H9 (cell line): ENCODE measurements at regions not wholly inside any gene's neighbourhood (a gene's known extent, or its start where the extent isn't known, plus 50 kb on each side); places are given as distances from the start of the nearest gene placed in this dataset.
"Not testable (repeated sequence)": the region's sequence is repeated elsewhere in the genome, so short reads cannot be mapped to it uniquely, and the experiment has no call there.

Experiments
- DNase-seq: peaks from one replicate; pipeline ENCODE4 v3.0.0-alpha.2; 2017
- H2AFZ ChIP-seq: one replicate; pipeline ENCODE4 v1.6.1; 2013; ENCODE audit warnings: mild to moderate bottlenecking, low read length, control low read depth, moderate library complexity
- H2AK5ac ChIP-seq: 2 replicates; pipeline ENCODE4 v1.6.1; 2013; ENCODE audit warnings: low read length, control low read depth, mixed read lengths; ENCODE audit not compliant: insufficient read length
- H2BK120ac ChIP-seq: one replicate; pipeline ENCODE4 v1.6.1; 2013; ENCODE audit warnings: low read depth, mild to moderate bottlenecking, low read length, control low read depth, inconsistent platforms; ENCODE audit not compliant: poor library complexity, severe bottlenecking
- H2BK12ac ChIP-seq: 2 replicates; pipeline ENCODE4 v1.6.1; 2013; ENCODE audit warnings: low read length, control low read depth, mixed read lengths, low read depth; ENCODE audit not compliant: insufficient read length
- H2BK15ac ChIP-seq: 2 replicates; pipeline ENCODE4 v1.6.1; 2013; ENCODE audit warnings: low read depth, low read length, control low read depth
- H2BK20ac ChIP-seq: one replicate; pipeline ENCODE4 v1.6.1; 2013; ENCODE audit warnings: low read depth, mild to moderate bottlenecking, low read length, control low read depth, inconsistent platforms; ENCODE audit not compliant: poor library complexity, severe bottlenecking
- H2BK5ac ChIP-seq: 2 replicates; pipeline ENCODE4 v1.6.1; 2013; ENCODE audit warnings: low read length, control low read depth, mixed read lengths; ENCODE audit not compliant: insufficient read length
- H3K14ac ChIP-seq: 2 replicates; pipeline ENCODE4 v1.6.1; 2013; ENCODE audit warnings: low read length, control low read depth; ENCODE audit not compliant: insufficient read depth
- H3K18ac ChIP-seq: 2 replicates; pipeline ENCODE4 v1.6.1; 2013; ENCODE audit warnings: low read depth, mild to moderate bottlenecking, mixed read lengths, low read length, control low read depth; ENCODE audit not compliant: insufficient read length
- H3K23ac ChIP-seq: 2 replicates; pipeline ENCODE4 v1.6.1; 2013; ENCODE audit warnings: low read length, control low read depth, mixed read lengths, low read depth; ENCODE audit not compliant: insufficient read length
- H3K23me2 ChIP-seq: 2 replicates; pipeline ENCODE4 v1.6.1; 2013; ENCODE audit warnings: low read depth, mild to moderate bottlenecking, mixed read lengths, low read length, control low read depth; ENCODE audit not compliant: insufficient read length, poor library complexity, severe bottlenecking
- H3K27ac ChIP-seq: 2 replicates; pipeline ENCODE4 v1.5.1; 2013; ENCODE audit warnings: low read length, control low read depth, mixed read lengths, low read depth; ENCODE audit not compliant: insufficient read length
- H3K27me3 ChIP-seq: 2 replicates; pipeline ENCODE4 v1.6.1; 2013; ENCODE audit warnings: low read length, control low read depth, inconsistent platforms; ENCODE audit not compliant: insufficient read depth
- H3K4ac ChIP-seq: 2 replicates; pipeline ENCODE4 v1.6.1; 2013; ENCODE audit warnings: low read depth, mild to moderate bottlenecking, control low read depth, inconsistent platforms, low read length, moderate library complexity
- H3K4me1 ChIP-seq: 2 replicates; pipeline ENCODE4 v1.6.1; 2013; ENCODE audit warnings: low read length, control low read depth, inconsistent platforms; ENCODE audit not compliant: insufficient read depth
- H3K4me2 ChIP-seq: 2 replicates; pipeline ENCODE4 v1.6.1; 2013; ENCODE audit warnings: low read length, control low read depth, mixed read lengths; ENCODE audit not compliant: insufficient read length, insufficient read depth
- H3K56ac ChIP-seq: 2 replicates; pipeline ENCODE4 v1.6.1; 2013; ENCODE audit warnings: low read depth, mild to moderate bottlenecking, mixed read lengths, low read length, control low read depth; ENCODE audit not compliant: insufficient read length
- H3K79me1 ChIP-seq: 2 replicates; pipeline ENCODE4 v1.6.1; 2013; ENCODE audit warnings: low read depth, mild to moderate bottlenecking, moderate library complexity, low read length, control low read depth, inconsistent platforms; ENCODE audit not compliant: insufficient read depth, poor library complexity, severe bottlenecking
- H3K79me2 ChIP-seq: 2 replicates; pipeline ENCODE4 v1.6.1; 2013; ENCODE audit warnings: low read length, control low read depth, inconsistent platforms; ENCODE audit not compliant: insufficient read depth
- H3K9ac ChIP-seq: 2 replicates; pipeline ENCODE4 v1.6.1; 2013; ENCODE audit warnings: low read length, control low read depth, mixed read lengths; ENCODE audit not compliant: insufficient read length; ENCODE audit errors: extremely low read depth
- H3K9me3 ChIP-seq: one replicate; pipeline ENCODE4 v1.6.1; 2013; ENCODE audit warnings: low read depth, low read length, inconsistent platforms; ENCODE audit not compliant: control insufficient read depth
- H3T11ph ChIP-seq: one replicate; pipeline ENCODE4 v1.6.1; 2013; ENCODE audit warnings: mild to moderate bottlenecking, low read length, control low read depth, inconsistent platforms
- H4K20me1 ChIP-seq: one replicate; pipeline ENCODE4 v1.6.1; 2013; ENCODE audit not compliant: control insufficient read depth, insufficient read length, insufficient read depth
- H4K5ac ChIP-seq: 2 replicates; pipeline ENCODE4 v1.6.1; 2013; ENCODE audit warnings: low read depth, mild to moderate bottlenecking, mixed read lengths, low read length, control low read depth; ENCODE audit not compliant: insufficient read length
- H4K8ac ChIP-seq: replicated peaks from 2 replicates; pipeline ENCODE4 v1.6.1; 2013; ENCODE audit warnings: low read length, control low read depth, mixed read lengths, low read depth; ENCODE audit not compliant: insufficient read length
- H4K91ac ChIP-seq: 2 replicates; pipeline ENCODE4 v1.6.1; 2013; ENCODE audit warnings: low read depth, mild to moderate bottlenecking, moderate library complexity, mixed read lengths, low read length, control low read depth; ENCODE audit not compliant: insufficient read length
- H3K27ac Mint-ChIP-seq, 3 experiments: 2 replicates in 2 of 3; 3 replicates in 1 of 3; pipeline ENCODE4 v1.8.0; 2020 to 2021; ENCODE audit warnings: mixed read lengths in 3 of 3, mild to moderate bottlenecking in 1 of 3, moderate library complexity in 1 of 3
- H3K27me3 Mint-ChIP-seq: 2 replicates; pipeline ENCODE4 v1.8.0; 2021; ENCODE audit warnings: low read depth, mild to moderate bottlenecking, moderate library complexity, mixed read lengths
- H3K36me3 Mint-ChIP-seq, 3 experiments: 2 replicates in 2 of 3; 3 replicates in 1 of 3; pipeline ENCODE4 v1.8.0; 2020 to 2021; ENCODE audit warnings: low read depth in 3 of 3, mixed read lengths in 3 of 3; ENCODE audit not compliant: insufficient read depth in 1 of 3
- H3K4me1 Mint-ChIP-seq, 2 experiments: 2 replicates each; pipeline ENCODE4 v1.8.0; 2020; ENCODE audit warnings: mixed read lengths in 2 of 2
- H3K4me3 Mint-ChIP-seq, 2 experiments: 2 replicates in 1 of 2; 3 replicates in 1 of 2; pipeline ENCODE4 v1.8.0; 2020 to 2021; ENCODE audit warnings: mild to moderate bottlenecking in 2 of 2, mixed read lengths in 2 of 2, moderate library complexity in 1 of 2
- H3K9me3 Mint-ChIP-seq, 2 experiments: 2 replicates in 1 of 2; 3 replicates in 1 of 2; pipeline ENCODE4 v1.8.0; 2020; ENCODE audit warnings: mild to moderate bottlenecking in 2 of 2, mixed read lengths in 2 of 2, moderate library complexity in 1 of 2
- WGBS: extraction: QIAGEN DNeasy Blood & Tissue Kit; methylation state at CpG from one replicate; pipeline ENCODE4 v1.1.7; 2013; ENCODE audit warnings: missing lambda C conversion rate, low lambda C conversion rate, mixed read lengths; ENCODE audit not compliant: insufficient read length; ENCODE audit errors: extremely low coverage; 5-methylcytosine and 5-hydroxymethylcytosine counted together
- TF ChIP-seq, protein P1 (sequence below): fragments of 200-600 bp; sonication (generic); conservative IDR thresholded peaks from 3 replicates; pipeline ENCODE4 v1.8.0; 2021; ENCODE audit warnings: antibody characterized with exemption, mild to moderate bottlenecking

DNA sequence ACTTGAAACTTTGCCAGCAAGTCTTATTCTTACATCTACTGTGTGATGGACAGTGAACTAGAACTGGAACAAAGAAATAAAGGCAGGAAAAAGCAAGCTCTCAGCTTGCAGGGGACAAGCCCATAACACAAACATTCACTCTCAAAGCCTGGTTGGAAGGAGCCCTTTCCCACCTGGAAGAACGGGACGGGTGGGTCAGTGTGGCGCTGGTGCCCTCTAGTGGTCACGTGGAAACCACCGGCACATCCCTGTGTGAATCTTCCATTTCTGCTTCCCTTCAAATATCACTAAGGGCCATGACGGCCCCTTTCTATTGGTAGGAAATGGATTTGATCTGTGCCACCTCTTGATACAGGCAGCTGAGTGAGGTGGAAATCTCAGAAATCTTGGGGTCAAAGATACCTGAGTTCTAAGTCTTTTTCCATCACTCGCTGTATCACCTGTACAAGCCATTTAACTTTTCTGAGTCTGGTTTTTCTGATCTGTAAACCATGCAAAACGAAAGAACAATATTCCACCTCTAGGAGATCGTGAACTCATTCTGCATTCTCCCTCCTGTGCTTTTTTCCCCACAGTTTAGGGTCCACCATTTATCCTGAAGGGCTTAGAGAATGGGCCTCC lies 211.6 kb downstream of the MSX2 start:
- no peak overlapping the region for H2BK12ac ChIP-seq
- no peak overlapping the region for H2BK5ac ChIP-seq
- H3K36me3 Mint-ChIP-seq = no peaks in the 10 kb centered on the region

DNA sequence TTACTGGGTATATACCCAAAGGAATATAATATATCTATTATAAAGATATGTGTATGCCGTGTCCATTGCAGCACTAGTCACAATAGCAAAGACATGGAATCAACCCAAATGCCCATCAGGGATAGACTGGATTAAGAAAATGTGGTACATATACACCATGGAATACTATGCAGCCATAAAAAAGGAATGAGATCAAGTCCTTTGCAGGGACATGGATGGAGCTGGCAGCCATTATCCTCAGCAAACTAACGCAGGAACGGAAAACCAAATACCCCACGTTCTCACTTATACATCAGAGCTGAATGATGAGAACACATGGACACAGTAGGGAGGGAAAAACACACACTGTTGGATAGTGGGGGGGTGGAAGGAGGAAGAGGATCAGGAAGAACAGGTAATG lies 206.7 kb downstream of the MSX2 start:
- not testable (repeated sequence) for H3K27me3 Mint-ChIP-seq, H4K20me1 ChIP-seq, H2BK120ac ChIP-seq, H3K4me3 Mint-ChIP-seq, H3K79me2 ChIP-seq, H2BK20ac ChIP-seq, H3K27ac Mint-ChIP-seq, H2BK5ac ChIP-seq, H2BK12ac ChIP-seq, H3K79me1 ChIP-seq, H3K4ac ChIP-seq, H3K9me3 Mint-ChIP-seq, H3K27me3 ChIP-seq, H3K14ac ChIP-seq, H4K8ac ChIP-seq, H2AFZ ChIP-seq, H3K4me2 ChIP-seq, H2AK5ac ChIP-seq, H3K18ac ChIP-seq, H3K9me3 ChIP-seq, H3K27ac ChIP-seq, H2BK15ac ChIP-seq, H3K4me1 ChIP-seq, H3T11ph ChIP-seq, H3K4me1 Mint-ChIP-seq, H3K36me3 Mint-ChIP-seq, DNase-seq, H3K23ac ChIP-seq, H3K23me2 ChIP-seq, H4K5ac ChIP-seq, H4K91ac ChIP-seq, H3K9ac ChIP-seq, H3K56ac ChIP-seq
- WGBS = no CpG with 5 or more reads among the region's 4 CpGs

More for the DNA sequence above, 211.6 kb downstream of the MSX2 start:
- TF ChIP-seq, protein P1, sequence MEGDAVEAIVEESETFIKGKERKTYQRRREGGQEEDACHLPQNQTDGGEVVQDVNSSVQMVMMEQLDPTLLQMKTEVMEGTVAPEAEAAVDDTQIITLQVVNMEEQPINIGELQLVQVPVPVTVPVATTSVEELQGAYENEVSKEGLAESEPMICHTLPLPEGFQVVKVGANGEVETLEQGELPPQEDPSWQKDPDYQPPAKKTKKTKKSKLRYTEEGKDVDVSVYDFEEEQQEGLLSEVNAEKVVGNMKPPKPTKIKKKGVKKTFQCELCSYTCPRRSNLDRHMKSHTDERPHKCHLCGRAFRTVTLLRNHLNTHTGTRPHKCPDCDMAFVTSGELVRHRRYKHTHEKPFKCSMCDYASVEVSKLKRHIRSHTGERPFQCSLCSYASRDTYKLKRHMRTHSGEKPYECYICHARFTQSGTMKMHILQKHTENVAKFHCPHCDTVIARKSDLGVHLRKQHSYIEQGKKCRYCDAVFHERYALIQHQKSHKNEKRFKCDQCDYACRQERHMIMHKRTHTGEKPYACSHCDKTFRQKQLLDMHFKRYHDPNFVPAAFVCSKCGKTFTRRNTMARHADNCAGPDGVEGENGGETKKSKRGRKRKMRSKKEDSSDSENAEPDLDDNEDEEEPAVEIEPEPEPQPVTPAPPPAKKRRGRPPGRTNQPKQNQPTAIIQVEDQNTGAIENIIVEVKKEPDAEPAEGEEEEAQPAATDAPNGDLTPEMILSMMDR = peak; percentile 96
- H3K27ac Mint-ChIP-seq = no peak overlapping the region
- Histone ChIP-seq H3K4ac (no peak overlapping the region), H3K23ac (no peak overlapping the region), H3K9ac (no peak overlapping the region), H3K27me3 (no peaks in the 10 kb centered on the region), H3K9me3 (no peaks in the 10 kb centered on the region), H3K79me1 (no peaks in the 10 kb centered on the region), H3T11ph (no peak overlapping the region), H2BK20ac (no peak overlapping the region), H3K79me2 (no peaks in the 10 kb centered on the region), H3K14ac (no peak overlapping the region), H2AFZ (no peak overlapping the region), H4K91ac (no peak overlapping the region), H4K8ac (no peak overlapping the region), H3K18ac (no peak overlapping the region), H4K20me1 (no peaks in the 10 kb centered on the region), H3K56ac (no peak overlapping the region), H2BK120ac (no peak overlapping the region), H3K4me2 (no peak overlapping the region), H3K23me2 (no peaks in the 10 kb centered on the region), H2BK15ac (no peak overlapping the region), H3K27ac (no peak overlapping the region), H2AK5ac (no peak overlapping the region), H4K5ac (no peak overlapping the region), H3K4me1 (no peaks in the 10 kb centered on the region)
- peaks cover 7% of the 10 kb centered on the region for H3K27me3 Mint-ChIP-seq
- H3K9me3 Mint-ChIP-seq = peaks cover 3 to 5% of the 10 kb centered on the region in 2 experiments; a peak in 3 of 5 replicates
- H3K4me3 Mint-ChIP-seq = no peak overlapping the region
- WGBS = no CpG with 5 or more reads among the region's 9 CpGs
- DNase-seq = peak; percentile 83
- peaks cover 0 to 4% of the 10 kb centered on the region in 2 experiments; a peak in 2 of 4 replicates for H3K4me1 Mint-ChIP-seq
